CD4-positive, alpha-beta T cell treated with Interleukin-12 subunit alpha and Interleukin-12 subunit beta, for 1 hour (primary cell): ENCODE measurements at regions not wholly inside any gene's neighbourhood (a gene's known extent, or its start where the extent isn't known, plus 50 kb on each side); places are given as distances from the start of the nearest gene placed in this dataset.

Source experiments
- DNase-seq: peaks from one replicate; pipeline ENCODE4 v3.0.0-alpha.2; 2020

GRCh38 chr14:89625731-89626232 lies 208.7 kb upstream of the FOXN3 start:
- no peak for DNase-seq

- DNase-seq: no peak
These were observed 208.2 kb upstream of the FOXN3 start for GRCh38 chr14:89625244-89625713.

GRCh38 chr14:89624500-89625156 lies 207.6 kb upstream of the FOXN3 start:
- DNase-seq: no peak

- DNase-seq: no peak
These were observed 205.0 kb upstream of the FOXN3 start for GRCh38 chr14:89621791-89622638.

- DNase-seq: peak; percentile 78
These were observed 204.0 kb upstream of the FOXN3 start for GRCh38 chr14:89621009-89621421.

GRCh38 chr14:89620436-89620835 lies 203.4 kb upstream of the FOXN3 start:
- peak; percentile 38 for DNase-seq

GRCh38 chr14:89619596-89619995 lies 202.6 kb upstream of the FOXN3 start:
- no peak for DNase-seq

GRCh38 chr14:89618811-89619551 lies 201.9 kb upstream of the FOXN3 start:
- DNase-seq: peak; percentile 79

GRCh38 chr14:89618330-89618708 lies 201.3 kb upstream of the FOXN3 start:
- DNase-seq: peak; percentile 57

- DNase-seq: peak; percentile 59
These were observed 200.7 kb upstream of the FOXN3 start for GRCh38 chr14:89617481-89618329.

GRCh38 chr14:89616852-89617341 lies 199.9 kb upstream of the FOXN3 start:
- peak; percentile 90 for DNase-seq

GRCh38 chr14:89616425-89616824 lies 199.4 kb upstream of the FOXN3 start:
- DNase-seq: no peak

- no peak for DNase-seq
These were observed 198.4 kb upstream of the FOXN3 start for GRCh38 chr14:89615421-89615820.

GRCh38 chr14:89614009-89614691 lies 197.1 kb upstream of the FOXN3 start:
- peak; percentile 15 for DNase-seq

- DNase-seq: peak; percentile 16
These were observed 196.4 kb upstream of the FOXN3 start for GRCh38 chr14:89613260-89614008.

GRCh38 chr14:89609500-89610100 lies 192.6 kb upstream of the FOXN3 start:
- no peak for DNase-seq

- DNase-seq: no peak
These were observed 190.4 kb upstream of the FOXN3 start for GRCh38 chr14:89607453-89607852.

GRCh38 chr14:89603938-89604480 lies 187.0 kb upstream of the FOXN3 start:
- no peak for DNase-seq

- DNase-seq: no peak
These were observed 184.2 kb upstream of the FOXN3 start for GRCh38 chr14:89600950-89601826.
